ENCODE measurements at regions not wholly inside any gene's neighbourhood (a gene's known extent, or its start where the extent isn't known, plus 50 kb on each side); places are given as distances from the start of the nearest gene placed in this dataset.

DNA sequence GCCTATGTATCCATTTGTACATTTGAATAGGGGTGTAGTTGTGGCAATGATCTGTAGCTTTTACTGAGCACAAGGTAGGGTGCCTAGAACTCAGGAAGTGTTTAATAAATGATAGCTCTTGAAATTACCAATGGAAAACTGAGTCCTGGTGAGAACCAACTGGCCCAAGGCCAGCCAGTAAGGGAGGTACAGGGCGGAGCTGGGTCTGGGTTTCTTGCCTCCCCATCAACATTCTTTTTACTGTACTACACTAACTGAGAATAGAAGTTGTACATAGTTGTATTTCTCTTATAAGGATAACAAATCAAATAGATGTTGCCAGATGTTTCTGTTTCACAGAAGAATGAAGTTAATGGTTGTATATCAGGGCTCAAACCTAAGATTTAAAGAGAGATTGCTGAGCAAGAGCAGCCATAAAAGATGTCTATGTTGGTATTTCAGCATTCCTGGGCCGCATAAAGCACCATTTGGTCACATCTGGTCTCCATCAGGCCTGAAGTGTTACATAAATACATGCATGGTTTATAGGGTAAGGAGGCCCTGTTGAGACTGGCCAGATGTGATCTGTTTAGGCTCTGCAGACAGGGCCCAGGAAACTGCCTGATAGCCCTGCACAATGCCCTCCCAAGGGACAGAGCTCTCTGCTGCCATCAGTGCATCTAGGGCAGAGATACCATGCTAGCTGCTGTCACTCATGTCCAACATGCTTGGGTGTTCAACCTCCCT is 210.5 kb downstream of the NXNL2 start:
- intact Hi-C loops (cut with DNase I): no loop called here
- Histone ChIP-seq H3K4me1 (ENCODE audit: insufficient read depth) (peaks cover 7% of the 10 kb centered on the region), H3K4me3 (no peak overlapping the region)

DNA sequence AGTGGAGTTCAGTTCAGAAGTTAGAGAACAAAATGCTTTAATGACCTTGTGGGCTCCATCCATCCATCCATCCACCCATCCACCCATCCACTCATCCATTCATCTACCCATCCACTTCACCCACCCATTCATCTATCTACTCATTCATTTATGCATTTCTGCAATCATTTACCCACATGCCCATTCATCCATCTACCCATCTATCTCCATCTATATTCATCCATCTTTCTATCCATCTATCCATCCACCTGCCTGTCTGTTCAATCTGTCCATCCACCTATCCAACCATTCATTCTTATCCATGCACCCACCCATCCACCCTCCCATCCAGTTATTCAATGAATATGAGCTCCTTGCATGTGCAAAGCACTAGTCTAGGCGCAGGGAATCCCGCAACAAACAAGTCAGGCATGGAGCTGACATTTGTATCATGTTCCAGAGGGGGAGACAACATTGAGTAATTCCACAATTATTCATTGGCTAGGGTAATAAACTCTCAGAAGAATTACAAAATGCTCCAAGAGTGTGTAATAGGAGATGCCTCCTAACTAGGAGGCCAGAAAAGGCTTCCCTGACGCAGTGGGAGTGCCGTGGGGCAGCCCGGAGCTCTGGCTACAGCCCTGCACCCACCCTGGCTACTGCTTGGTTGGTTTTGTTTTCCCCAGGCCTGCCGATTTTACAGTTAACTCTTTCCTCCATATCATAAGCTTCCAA is 211.2 kb downstream of the NXNL2 start:
- H3K27me3 ChIP-seq: no peaks in the 10 kb centered on the region
- H3K36me3 ChIP-seq: no peaks in the 10 kb centered on the region
- TF ChIP-seq, protein P1, sequence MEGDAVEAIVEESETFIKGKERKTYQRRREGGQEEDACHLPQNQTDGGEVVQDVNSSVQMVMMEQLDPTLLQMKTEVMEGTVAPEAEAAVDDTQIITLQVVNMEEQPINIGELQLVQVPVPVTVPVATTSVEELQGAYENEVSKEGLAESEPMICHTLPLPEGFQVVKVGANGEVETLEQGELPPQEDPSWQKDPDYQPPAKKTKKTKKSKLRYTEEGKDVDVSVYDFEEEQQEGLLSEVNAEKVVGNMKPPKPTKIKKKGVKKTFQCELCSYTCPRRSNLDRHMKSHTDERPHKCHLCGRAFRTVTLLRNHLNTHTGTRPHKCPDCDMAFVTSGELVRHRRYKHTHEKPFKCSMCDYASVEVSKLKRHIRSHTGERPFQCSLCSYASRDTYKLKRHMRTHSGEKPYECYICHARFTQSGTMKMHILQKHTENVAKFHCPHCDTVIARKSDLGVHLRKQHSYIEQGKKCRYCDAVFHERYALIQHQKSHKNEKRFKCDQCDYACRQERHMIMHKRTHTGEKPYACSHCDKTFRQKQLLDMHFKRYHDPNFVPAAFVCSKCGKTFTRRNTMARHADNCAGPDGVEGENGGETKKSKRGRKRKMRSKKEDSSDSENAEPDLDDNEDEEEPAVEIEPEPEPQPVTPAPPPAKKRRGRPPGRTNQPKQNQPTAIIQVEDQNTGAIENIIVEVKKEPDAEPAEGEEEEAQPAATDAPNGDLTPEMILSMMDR (IDR thresholded peaks at IDR 0.05): no peak
- no peak for TF ChIP-seq POLR2A (IDR thresholded peaks at IDR 0.05)
- TF ChIP-seq EP300 (IDR thresholded peaks at IDR 0.05): no peak
- no peaks in the 10 kb centered on the region for H3K9me3 ChIP-seq
- peaks cover 7% of the 10 kb centered on the region for H3K4me1 ChIP-seq (ENCODE audit: insufficient read depth)
- no peak overlapping the region for H3K27ac ChIP-seq
- DNase-seq: peak in 4 of 5 donors; percentile 32 to 58 (median 41)
- intact Hi-C loops (cut with DNase I): no loop called here
- H3K4me3 ChIP-seq: no peak overlapping the region
- WGBS, 3 donors: 19 to 23% (median 22%) methylated on average over 6 of the region's 6 CpGs

More for the DNA sequence above, 210.5 kb downstream of the NXNL2 start:
- no peaks in the 10 kb centered on the region for H3K9me3 ChIP-seq
- TF ChIP-seq POLR2A (IDR thresholded peaks at IDR 0.05) (no peak), EP300 (IDR thresholded peaks at IDR 0.05) (no peak)
- TF ChIP-seq, protein P1 (IDR thresholded peaks at IDR 0.05): no peak
- 31 to 37% (median 31%) methylated on average over 2 of the region's 2 CpGs for WGBS, 3 donors
- no peaks in the 10 kb centered on the region for H3K36me3 ChIP-seq
- no peak for DNase-seq
- no peaks in the 10 kb centered on the region for H3K27me3 ChIP-seq
- H3K27ac ChIP-seq: no peak overlapping the region

DNA sequence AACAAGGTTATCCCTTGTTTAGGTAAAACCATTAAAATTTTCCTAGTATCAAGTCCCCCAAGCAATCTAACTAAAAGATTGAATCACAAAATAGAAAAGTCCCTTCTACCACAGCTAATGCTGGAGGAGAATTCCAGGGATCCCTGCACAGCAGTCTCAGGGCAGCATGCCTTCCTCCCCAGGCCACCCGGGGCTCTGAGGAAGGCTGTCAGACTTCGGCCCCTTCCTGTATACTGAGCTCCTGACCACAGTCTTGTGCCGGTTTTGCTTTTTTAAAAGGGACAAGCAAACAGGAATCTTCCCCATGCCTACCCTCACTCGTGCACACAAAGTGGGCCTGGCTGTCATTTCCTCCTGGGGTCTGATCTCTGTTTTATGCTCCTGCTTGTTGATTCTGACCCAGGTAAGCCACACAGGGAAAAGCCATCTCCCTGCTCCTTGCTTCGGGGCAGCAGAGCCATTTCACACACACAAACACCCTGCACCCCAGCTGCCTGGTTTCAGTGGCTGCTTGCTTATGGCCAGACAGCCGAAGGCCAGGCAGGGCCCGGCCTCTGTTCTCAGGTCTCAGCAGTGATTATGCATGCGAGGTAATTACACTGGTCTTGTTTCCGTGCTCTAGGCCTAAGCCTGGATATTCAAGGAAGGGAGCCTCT is 211.9 kb downstream of the NXNL2 start:
- no peak for TF ChIP-seq POLR2A (IDR thresholded peaks at IDR 0.05)
- intact Hi-C loops (cut with DNase I): no loop called here
- 42 to 47% (median 42%) methylated on average over 9 of the region's 9 CpGs for WGBS, 3 donors
- H3K4me1 ChIP-seq (ENCODE audit: insufficient read depth): peaks cover 7% of the 10 kb centered on the region
- H3K4me3 ChIP-seq: no peak overlapping the region
- no peaks in the 10 kb centered on the region for H3K36me3 ChIP-seq
- H3K27me3 ChIP-seq: no peaks in the 10 kb centered on the region
- H3K27ac ChIP-seq: no peak overlapping the region
- no peak for DNase-seq
- no peaks in the 10 kb centered on the region for H3K9me3 ChIP-seq

DNA sequence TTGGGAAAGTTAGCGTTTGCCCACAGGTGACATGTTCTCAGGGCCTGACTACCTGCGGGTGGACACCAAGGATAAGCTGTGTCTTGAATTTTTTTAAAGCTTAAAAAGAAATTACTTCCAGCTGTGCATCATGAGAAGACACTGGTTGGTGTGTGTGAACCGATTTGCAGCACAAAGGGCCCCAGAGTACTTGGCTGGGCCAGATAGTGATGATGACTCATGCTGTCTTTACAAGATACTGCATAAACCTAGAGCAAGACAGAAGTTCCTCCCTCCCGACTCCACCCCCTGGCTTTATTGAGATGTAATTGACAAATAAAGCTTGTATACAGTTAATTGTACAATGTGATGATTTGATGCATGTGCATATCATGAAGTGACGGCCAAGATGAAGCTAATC is 212.8 kb downstream of the NXNL2 start:
- intact Hi-C loops (cut with DNase I): no loop called here
- H3K4me3 ChIP-seq: no peak overlapping the region
- WGBS, 3 donors: 49 to 59% (median 51%) methylated on average over 5 of the region's 5 CpGs
- TF ChIP-seq, protein P1 (IDR thresholded peaks at IDR 0.05): no peak
- no peak for TF ChIP-seq POLR2A (IDR thresholded peaks at IDR 0.05)
- TF ChIP-seq EP300 (IDR thresholded peaks at IDR 0.05): no peak
- H3K9me3 ChIP-seq: no peaks in the 10 kb centered on the region
- no peak overlapping the region for H3K27ac ChIP-seq
- H3K4me1 ChIP-seq (ENCODE audit: insufficient read depth): peaks cover 7% of the 10 kb centered on the region
- DNase-seq: peak in 1 of 5 donors; percentile 44
- H3K27me3 ChIP-seq: no peaks in the 10 kb centered on the region
- no peaks in the 10 kb centered on the region for H3K36me3 ChIP-seq

Data from ovary (tissue), 7 donors.